ENCODE measurements at regions not wholly inside any gene's neighbourhood (a gene's known extent, or its start where the extent isn't known, plus 50 kb on each side); places are given as distances from the start of the nearest gene placed in this dataset.

- DNase-seq: no peak
- Mint-ChIP-seq H3K4me1 (no peaks in the 10 kb centered on the region), H3K9me3 (no peaks in the 10 kb centered on the region), H3K36me3 (ENCODE audit: low read depth) (no peaks in the 10 kb centered on the region), H3K4me3 (no peak overlapping the region), H3K27me3 (ENCODE audit: low read depth, poor library complexity) (peaks cover 6% of the 10 kb centered on the region), H3K27ac (no peak overlapping the region)
- TF ChIP-seq CTCF (IDR thresholded peaks at IDR 0.05): no peak
These were observed 574.0 kb downstream of the LRRIQ3 start for GRCh38 chr1:73623946-73624345.

DNA sequence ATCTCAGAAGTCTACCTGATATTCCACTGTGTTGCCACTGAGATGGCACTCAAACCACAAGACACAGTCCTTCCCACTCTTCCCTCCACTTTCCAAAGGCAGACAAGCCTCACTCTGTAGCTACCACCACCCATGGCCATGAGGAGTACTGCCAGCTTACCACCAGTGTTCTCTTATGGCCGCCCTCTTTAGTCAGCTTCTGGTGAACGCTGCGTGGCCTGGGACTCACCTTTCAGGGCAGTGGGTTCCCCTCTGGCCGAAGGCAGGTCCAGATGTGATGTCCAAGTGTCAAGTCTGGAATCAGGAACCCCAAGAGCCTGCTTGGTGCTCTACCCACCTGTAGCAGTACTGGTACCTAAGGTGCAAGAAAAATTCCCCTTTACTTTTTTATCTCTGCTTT is 580.8 kb downstream of the LRRIQ3 start:
- no peaks in the 10 kb centered on the region for H3K4me1 Mint-ChIP-seq
- H3K9me3 Mint-ChIP-seq: no peaks in the 10 kb centered on the region
- no peak for TF ChIP-seq CTCF (IDR thresholded peaks at IDR 0.05)
- H3K36me3 Mint-ChIP-seq (ENCODE audit: low read depth): no peaks in the 10 kb centered on the region
- H3K4me3 Mint-ChIP-seq: no peak overlapping the region
- H3K27me3 Mint-ChIP-seq (ENCODE audit: low read depth, poor library complexity): peaks cover 4% of the 10 kb centered on the region
- no peak for DNase-seq
- no peak overlapping the region for H3K27ac Mint-ChIP-seq

GRCh38 chr1:73611681-73612080 is 586.3 kb downstream of the LRRIQ3 start:
- Mint-ChIP-seq H3K9me3 (no peaks in the 10 kb centered on the region), H3K4me1 (no peaks in the 10 kb centered on the region), H3K27ac (no peak overlapping the region), H3K36me3 (ENCODE audit: low read depth) (no peaks in the 10 kb centered on the region), H3K27me3 (ENCODE audit: low read depth, poor library complexity) (peaks cover 4% of the 10 kb centered on the region), H3K4me3 (no peak overlapping the region)
- no peak for TF ChIP-seq CTCF (IDR thresholded peaks at IDR 0.05)
- no peak for DNase-seq

- TF ChIP-seq CTCF (IDR thresholded peaks at IDR 0.05): no peak
- H3K4me1 Mint-ChIP-seq: no peaks in the 10 kb centered on the region
- no peak overlapping the region for H3K4me3 Mint-ChIP-seq
- no peak for DNase-seq
- H3K36me3 Mint-ChIP-seq (ENCODE audit: low read depth): no peaks in the 10 kb centered on the region
- H3K9me3 Mint-ChIP-seq: peaks cover 5% of the 10 kb centered on the region
- H3K27ac Mint-ChIP-seq: no peak overlapping the region
- H3K27me3 Mint-ChIP-seq (ENCODE audit: low read depth, poor library complexity): peaks cover 6% of the 10 kb centered on the region
These were observed 593.2 kb downstream of the LRRIQ3 start for GRCh38 chr1:73604739-73605138.

DNA sequence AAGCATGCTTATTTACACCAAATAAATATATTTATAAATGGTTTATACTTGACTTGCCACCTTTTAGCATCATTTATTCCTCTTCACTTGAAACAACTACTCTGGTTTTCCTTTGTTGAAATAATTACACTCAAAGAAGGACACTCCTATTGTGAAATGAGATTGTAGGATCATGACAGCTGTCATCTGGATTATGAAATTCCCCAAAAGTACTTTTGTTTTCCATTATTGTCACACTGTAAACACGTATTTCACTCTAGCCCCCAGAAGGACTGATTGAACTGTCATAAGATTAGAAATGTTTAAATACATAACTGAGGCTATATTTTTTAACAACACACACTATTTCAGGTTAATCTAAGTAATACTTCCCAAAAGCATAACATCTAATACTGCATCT is 593.8 kb downstream of the LRRIQ3 start:
- Mint-ChIP-seq H3K9me3 (peaks cover 5% of the 10 kb centered on the region), H3K36me3 (ENCODE audit: low read depth) (no peaks in the 10 kb centered on the region), H3K4me3 (no peak overlapping the region), H3K4me1 (no peaks in the 10 kb centered on the region), H3K27me3 (ENCODE audit: low read depth, poor library complexity) (peaks cover 6% of the 10 kb centered on the region), H3K27ac (no peak overlapping the region)
- no peak for TF ChIP-seq CTCF (IDR thresholded peaks at IDR 0.05)
- DNase-seq: no peak

- DNase-seq: no peak
- Mint-ChIP-seq H3K9me3 (no peaks in the 10 kb centered on the region), H3K36me3 (ENCODE audit: low read depth) (no peaks in the 10 kb centered on the region), H3K4me3 (no peak overlapping the region), H3K27me3 (ENCODE audit: low read depth, poor library complexity) (no peaks in the 10 kb centered on the region), H3K27ac (no peak overlapping the region), H3K4me1 (peaks cover 20% of the 10 kb centered on the region)
- no peak for TF ChIP-seq CTCF (IDR thresholded peaks at IDR 0.05)
These were observed 604.2 kb downstream of the LRRIQ3 start for GRCh38 chr1:73593804-73594203.

Data from nephron progenitor cell (in vitro differentiated cells).